Gastroesophageal sphincter (tissue), 3 donors: ENCODE measurements at regions not wholly inside any gene's neighbourhood (a gene's known extent, or its start where the extent isn't known, plus 50 kb on each side); places are given as distances from the start of the nearest gene placed in this dataset.

Source experiments
- CTCF ChIP-seq, 4 experiments: fragments of 200-600 bp in 2 of 4; fragments of 450-650 bp in 2 of 4; sonication (generic) in 1 of 4; IDR thresholded peaks; one replicate each; pipeline ENCODE4 v1.5.1; 2017 to 2019; ENCODE audit warnings: antibody characterized with exemption in 4 of 4, mild to moderate bottlenecking in 2 of 4, moderate library complexity in 2 of 4
- EP300 ChIP-seq: sonication (generic); formaldehyde crosslinking; IDR thresholded peaks from one replicate; pipeline ENCODE4 v1.6.1; 2017; ENCODE audit warnings: antibody characterized with exemption, mild to moderate bottlenecking
- POLR2A ChIP-seq, 2 donors: fragments of 450-650 bp; IDR thresholded peaks; one replicate each; pipeline ENCODE4 v1.6.1; 2017; ENCODE audit warnings: antibody characterized with exemption in 2 of 2, mild to moderate bottlenecking in 2 of 2, moderate library complexity in 1 of 2

GRCh38 chr2:176423819-176424218, 154.6 kb downstream of the MTX2 start:
- TF ChIP-seq CTCF (IDR thresholded peaks at IDR 0.05) (no peak), POLR2A (IDR thresholded peaks at IDR 0.05) (no peak), EP300 (no peak)
